ENCODE measurements at regions not wholly inside any gene's neighbourhood (a gene's known extent, or its start where the extent isn't known, plus 50 kb on each side); places are given as distances from the start of the nearest gene placed in this dataset.

DNA sequence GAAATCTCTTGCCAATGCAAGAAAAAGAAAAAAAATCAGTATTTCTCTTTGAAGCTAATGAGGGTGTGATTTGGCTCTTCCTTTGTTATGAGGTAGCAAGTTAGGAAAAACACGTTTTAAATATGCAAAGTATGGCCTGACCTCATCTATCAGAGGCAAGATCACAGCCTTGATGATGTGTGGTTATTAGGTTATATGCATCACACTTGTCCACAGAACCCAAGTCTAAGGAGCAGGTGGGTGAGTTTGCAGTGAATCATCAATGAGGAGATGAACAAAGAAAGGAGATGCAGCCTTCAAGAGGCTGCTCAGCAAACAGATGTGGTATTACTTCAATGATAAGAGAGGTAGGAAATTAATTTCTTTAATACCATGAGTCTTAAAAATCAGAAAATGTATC, 594.8 kb upstream of the CDH5 start (continued):
- TF ChIP-seq NANOG (IDR thresholded peaks at IDR 0.05; ENCODE audit: insufficient read depth, low read depth, low read length, poor library complexity, severe bottlenecking), result no peak

Measured in H1 (cell line).